ENCODE measurements at regions not wholly inside any gene's neighbourhood (a gene's known extent, or its start where the extent isn't known, plus 50 kb on each side); places are given as distances from the start of the nearest gene placed in this dataset.

DNA sequence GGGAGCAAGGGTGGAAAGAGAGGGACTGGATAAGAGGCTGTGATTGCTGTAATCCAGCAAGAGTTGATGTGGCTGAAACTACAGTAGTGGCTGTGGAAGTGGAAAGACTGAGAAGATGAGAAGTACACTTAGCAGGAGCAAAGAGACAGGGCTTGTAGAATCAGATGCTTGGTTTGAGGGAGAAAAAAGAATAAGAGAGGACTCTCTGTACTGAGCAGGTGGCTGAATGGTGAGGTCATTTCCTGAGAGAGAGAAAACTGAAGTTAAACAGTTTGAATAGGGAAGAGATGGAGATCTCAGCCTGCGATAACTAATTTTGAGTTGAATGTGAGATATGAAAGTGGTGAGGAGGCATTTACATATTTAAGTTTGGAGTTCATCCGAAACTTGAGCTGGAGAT lies 95.8 kb upstream of the SLC25A36 start:
- TF ChIP-seq, protein P1, sequence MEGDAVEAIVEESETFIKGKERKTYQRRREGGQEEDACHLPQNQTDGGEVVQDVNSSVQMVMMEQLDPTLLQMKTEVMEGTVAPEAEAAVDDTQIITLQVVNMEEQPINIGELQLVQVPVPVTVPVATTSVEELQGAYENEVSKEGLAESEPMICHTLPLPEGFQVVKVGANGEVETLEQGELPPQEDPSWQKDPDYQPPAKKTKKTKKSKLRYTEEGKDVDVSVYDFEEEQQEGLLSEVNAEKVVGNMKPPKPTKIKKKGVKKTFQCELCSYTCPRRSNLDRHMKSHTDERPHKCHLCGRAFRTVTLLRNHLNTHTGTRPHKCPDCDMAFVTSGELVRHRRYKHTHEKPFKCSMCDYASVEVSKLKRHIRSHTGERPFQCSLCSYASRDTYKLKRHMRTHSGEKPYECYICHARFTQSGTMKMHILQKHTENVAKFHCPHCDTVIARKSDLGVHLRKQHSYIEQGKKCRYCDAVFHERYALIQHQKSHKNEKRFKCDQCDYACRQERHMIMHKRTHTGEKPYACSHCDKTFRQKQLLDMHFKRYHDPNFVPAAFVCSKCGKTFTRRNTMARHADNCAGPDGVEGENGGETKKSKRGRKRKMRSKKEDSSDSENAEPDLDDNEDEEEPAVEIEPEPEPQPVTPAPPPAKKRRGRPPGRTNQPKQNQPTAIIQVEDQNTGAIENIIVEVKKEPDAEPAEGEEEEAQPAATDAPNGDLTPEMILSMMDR (IDR thresholded peaks at IDR 0.05), result no peak
- no peak for TF ChIP-seq POLR2A (IDR thresholded peaks at IDR 0.05)

Data from heart left ventricle (tissue), 13 donors.